M059J (cell line): ENCODE measurements at regions not wholly inside any gene's neighbourhood (a gene's known extent, or its start where the extent isn't known, plus 50 kb on each side); places are given as distances from the start of the nearest gene placed in this dataset.

ENCODE experiments used
- DNase-seq: peaks from one replicate; pipeline ENCODE4 v3.0.0-alpha.2; 2012; ENCODE audit warnings: low read depth

DNA sequence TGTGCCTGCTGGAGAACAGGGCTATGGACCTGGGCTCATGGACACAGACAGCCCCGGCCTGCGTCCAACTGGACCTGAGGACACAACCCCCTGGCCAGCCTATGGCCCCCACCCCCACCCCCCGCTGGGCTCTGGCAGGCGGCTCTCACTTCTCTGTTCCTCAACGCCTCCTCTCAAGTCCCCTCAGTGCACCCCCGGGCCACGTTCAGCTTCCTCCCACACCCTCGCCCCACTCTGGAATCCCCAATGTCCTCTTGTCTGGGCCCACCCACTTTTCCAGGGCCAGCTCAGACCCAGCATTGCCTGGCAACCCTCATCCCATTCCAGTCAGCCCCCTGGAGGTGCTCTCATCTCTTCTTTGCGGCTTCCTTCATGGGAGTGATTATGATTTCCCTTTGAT is 130.2 kb upstream of the SPACA7 start:
- no peak for DNase-seq

DNA sequence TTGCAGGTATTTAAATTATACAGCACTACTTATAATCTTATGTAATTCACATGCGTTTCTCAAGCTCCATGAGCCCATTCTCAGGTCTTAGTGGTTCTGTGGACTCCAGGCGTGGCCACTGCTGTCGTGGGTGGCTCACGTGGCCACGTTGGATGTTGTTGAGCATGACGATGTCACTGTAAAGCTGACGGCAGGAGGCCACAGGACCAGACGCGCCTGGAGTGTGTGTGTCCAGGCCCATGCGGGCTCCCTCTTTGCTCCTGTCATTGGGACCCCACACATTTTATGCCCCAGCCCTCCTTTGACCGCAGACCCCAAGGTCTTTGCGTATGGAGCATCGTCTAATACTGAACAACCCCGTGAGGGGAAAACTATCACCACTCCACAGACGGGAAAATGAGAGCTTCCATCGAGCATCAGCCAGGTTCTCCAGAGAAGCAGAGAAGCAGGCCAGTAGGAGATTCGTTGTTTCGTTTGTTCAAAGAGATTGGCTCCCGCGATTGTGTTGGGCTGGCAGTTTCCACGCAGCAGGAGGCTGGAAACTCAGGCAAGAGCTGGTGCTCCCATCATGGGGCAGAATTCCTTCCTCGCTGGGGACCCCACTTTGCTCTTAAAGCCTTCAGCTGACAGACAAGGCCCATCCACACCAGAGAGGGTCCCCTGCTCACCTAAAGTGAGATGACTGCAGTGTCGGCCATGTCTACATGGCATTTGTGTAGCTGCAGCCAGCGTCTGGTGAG is 129.3 kb upstream of the SPACA7 start:
- DNase-seq, result no peak

DNA sequence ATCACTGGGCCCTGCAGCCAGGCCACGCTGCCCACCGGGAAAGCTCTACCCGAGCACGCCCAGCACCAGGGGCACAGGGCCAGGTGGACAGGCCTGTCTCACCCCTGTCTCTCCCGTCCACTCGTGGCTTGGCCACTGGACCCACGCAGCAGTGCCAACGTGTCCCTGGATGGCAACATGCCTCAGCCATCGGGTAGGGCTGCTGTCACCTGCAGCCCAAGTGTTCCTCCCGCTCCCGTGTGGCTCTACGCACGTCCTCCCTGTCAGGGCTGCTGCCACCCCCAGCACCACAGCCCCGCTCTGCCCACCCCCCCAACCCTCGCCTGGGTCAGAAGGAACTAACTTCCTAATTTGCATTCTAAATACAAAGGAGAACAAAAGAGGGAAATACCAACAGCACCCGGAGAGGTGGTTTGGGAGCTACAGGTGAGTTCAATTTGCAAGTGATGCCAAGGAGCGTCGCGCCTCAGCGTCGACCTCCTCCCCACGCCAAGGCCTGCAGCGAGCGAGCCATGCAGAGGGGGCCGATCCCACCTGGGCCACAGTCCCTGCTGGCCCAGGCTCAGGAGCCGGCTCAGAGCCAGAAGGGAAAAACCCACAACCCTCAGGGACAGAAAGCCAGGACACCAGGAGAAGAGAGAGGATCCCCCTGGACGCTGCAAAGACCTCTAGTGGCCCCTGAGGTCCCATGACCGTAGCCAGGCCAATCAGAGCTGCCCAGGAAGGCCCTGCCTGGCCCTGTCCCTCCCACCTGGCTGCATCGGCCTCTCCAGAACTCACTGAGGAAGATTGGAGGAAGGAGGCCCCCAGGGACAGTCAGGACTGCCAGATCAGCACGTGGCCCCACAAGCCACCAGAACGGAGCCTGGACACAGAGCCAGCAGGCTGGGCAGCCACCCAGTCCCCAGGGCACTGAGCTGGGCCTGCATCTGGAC is 128.4 kb upstream of the SPACA7 start:
- no peak for DNase-seq

DNA sequence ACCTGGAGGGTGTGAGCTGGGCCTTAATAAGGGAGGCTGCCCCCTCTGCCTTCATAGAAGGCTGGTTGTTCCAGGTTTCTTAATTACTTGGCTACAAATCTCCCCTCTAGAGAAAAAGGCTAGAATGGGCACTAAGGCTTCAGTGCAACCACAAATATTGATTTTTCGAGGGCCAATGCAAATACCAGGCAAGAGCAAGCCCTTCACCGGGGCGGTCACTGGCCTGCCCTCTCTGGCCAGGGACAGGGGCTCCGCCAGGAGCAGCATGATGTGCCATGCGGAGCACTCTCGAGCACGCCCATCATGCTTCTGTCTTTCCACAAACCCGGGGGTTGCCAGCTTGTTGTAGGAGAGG is 127.8 kb upstream of the SPACA7 start:
- no peak for DNase-seq

DNA sequence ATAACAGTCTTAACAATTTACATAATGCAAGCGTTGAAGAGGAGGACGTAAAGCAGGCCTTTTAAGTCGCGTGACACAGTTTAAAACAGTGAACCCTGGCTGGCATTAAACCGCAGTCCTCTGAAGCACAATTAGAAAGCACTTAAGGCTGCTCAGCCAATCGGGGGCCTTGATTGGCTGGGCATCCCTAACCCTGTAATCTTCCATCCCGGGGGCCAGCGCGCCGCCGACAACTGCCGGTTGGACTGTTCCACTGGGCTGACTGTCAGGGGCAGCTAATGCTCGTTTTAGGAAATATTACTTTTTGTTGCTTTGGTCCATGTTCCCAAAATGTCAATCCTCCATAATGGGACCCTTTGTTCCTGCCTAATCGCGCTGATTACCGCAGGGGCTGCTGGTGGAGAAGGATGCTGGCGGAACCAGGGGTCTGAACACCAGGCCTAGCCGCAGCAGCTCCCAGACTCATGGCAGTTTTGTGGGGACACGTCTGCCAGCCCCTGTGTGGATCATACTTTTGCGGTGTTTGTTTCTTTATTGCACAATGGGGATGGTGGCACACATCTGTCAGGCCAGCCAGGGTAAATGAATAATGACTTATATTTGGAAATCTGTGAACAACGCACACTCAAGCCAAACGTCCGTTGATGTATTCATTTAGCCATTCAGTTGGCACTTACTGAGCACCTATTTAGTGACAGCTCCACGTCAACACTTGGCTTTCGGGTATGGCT is 127.1 kb upstream of the SPACA7 start:
- DNase-seq, result no peak

DNA sequence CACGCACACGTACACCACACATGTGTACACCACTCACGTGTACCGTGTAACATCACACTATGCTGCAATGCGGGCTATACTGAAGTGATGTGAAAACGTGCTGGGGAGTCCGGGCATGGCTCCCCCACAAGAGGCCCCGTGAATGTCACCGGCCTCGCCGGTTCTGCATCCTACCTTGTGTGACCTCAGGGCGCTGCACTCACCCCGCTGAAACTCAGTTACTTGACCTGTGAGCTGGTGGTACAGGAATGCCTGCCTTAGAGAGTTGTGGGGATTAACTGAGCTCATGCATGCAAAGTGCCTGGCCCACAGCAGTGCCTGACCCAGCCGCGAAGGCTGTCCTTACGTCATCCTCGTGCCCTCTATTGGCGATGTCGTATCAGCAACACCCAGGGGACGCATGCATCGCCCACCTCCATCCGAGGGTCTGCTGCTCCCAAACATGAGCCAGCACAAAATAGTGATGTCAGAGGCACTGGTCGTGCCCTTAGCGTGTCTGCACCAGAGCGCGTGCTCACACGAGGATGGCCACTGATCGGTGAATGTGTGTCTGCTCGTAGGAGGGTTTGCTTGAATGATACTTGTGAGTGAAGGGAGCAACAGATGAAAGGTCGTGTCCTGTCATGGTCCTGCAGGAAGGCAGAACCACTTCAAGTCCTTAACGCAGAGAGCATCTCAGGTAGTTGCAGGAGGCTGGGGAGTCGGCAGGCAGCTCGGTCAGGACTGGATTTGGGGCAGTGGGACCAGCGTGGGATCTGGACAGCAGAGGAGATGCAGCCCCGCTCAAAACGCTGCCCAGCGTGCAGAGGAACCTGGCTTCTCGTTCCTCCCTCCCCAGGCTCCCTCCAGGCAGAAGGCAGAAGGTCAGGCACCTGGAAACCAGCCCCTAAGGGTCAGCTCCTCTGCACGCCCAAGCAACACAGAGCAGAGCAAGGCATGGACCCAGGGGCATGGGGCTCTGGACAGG is 126.2 kb upstream of the SPACA7 start:
- no peak for DNase-seq

DNA sequence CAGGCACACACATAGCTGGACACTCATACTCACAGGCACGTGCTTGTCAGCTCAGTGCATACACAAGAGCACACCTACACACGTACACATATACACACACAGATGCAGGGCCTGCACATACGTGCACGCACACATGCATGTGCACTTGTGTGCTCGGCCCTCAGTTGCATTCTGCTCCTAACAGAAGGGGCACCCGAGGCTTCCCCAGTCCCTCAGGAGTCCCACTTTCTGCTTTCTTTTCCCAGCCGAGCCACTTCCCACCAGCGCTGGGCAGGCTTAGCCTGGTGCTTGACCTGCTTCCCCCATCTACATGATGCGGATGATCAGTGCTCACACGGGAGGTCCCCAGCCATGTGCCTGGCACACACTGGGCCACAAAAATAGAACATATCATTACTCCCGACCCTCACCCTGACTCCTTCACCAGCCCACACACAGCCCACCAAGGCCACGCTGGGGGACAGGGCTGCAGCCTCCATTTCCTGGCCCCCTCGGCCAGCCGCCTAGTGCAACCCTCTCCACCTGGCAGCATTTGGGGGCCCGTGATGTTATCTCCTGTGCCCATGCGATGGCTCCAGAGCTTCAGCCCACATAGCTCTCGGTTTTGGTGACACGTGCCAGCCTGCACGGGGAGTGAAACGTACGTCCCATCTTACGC is 125.2 kb upstream of the SPACA7 start:
- no peak for DNase-seq

DNA sequence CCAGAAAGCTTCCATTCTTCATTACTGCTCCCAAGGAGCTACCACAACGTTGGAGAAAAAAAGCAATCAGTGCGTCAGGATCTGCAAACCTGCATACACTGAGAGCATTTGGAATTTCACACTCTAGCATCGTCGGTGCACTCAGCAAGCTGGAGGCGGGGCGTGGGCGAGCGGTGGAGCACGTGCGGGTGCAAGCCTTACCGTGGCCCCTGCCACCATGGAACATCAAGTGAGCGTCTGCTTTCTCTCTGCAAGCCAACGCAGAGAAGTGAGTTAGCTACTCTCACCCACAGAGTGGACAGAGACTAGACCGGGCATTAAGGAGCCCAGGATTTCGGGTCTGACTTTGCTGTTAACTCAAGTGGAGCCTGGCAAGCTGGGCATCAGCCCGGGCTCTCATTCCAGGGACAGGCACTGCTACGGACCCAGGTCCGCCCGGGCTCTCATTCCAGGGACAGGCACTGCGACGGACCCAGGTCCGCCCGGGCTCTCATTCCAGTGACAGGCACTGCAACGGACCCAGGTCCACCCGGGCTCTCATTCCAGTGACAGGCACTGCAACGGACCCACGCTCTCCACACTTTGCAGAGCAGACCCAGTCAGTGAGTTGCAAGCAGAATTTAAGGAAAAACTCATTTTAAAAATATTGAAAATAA is 124.1 kb upstream of the SPACA7 start:
- no peak for DNase-seq

DNA sequence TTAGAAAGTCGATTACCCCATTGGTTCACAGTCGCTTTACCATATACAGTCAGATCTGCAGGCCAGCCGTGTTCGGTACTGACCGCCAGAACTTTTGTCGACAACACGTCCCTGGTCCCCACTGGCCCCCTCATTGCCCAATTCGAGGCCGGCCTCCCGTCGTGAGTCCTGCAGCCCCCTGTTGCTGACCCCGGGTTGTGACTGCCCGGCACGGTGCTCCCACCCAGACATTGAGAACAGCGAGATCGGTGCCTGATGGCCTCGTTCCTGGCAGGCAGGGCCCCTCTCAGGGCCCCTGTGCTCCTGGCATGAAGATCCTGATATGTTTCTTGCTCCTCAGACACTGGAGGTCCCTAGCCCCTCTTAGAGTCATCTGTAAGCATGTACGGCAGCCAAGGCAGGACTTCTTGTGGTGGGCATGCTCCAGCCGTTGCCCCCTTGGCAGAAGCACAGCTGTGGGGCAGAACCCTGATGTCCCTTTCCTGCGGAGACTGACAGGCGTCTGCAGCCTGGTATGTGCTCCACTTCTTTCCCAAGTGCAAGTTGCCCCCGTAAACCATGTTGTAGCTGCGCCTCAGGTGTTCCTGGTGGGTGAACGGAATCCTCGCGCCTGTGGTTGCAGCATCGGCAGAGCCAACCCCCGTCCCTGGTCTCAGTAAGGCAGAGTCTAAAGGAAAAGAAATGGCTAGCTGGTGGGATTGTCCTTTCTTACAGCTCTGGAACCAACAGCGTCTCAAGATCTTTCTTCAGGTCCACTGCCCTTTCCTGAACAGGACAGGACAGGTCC is 123.2 kb upstream of the SPACA7 start:
- DNase-seq, result no peak

DNA sequence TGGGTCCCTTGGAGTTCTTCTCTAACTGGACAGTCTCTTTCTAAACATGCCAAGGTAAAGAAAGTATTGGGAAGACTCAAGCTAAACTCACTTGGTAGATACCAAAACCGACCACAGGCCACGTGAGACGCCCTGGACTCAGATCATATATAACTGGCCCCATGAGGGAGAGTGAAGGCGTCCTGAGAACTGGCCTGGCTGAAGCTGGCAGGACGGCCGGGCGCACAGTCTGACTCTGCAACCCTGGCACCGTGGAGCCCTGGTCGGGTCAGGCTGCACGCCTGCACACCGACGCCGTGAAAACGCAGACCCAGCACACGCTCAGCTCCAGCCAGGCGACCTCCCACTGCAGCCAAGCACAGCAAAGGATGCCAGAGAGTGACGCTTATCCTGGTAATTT is 122.5 kb upstream of the SPACA7 start:
- no peak for DNase-seq

DNA sequence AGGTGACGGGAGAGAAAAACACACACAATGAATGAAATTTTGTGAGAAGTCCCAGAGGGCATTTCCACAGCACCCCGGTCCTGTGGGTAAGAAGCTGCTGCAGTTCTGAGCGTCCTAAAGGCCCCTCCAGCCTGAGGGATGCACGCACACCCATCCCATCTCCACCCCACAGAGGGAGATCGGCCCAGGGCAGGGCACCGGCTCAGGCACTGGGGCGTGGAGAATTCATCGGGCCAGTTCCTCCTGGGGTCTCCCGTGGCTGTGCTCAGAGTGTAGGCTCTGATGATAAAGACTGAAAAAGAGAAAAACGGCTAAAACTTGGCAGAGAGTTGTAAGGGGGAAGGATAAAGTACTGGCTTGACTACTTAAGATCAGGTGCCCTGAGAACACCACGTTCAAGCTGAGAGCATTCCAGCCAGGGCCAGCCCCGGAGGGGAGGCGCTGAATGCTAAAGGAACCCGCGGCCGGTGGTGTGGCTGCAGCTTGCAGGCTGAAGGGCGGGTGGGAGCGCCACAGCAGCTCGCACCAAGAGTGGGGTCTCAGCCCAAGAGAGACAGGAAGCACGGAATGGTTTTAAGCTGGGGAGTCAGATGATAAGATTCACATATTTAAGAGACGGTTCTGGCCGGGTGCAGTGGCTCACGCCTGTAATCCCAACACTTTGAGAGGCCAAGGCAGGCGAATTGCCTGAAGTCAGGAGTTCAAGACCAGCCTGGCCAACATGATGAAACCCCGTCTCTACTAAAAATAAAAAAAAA is 121.9 kb upstream of the SPACA7 start:
- no peak for DNase-seq

DNA sequence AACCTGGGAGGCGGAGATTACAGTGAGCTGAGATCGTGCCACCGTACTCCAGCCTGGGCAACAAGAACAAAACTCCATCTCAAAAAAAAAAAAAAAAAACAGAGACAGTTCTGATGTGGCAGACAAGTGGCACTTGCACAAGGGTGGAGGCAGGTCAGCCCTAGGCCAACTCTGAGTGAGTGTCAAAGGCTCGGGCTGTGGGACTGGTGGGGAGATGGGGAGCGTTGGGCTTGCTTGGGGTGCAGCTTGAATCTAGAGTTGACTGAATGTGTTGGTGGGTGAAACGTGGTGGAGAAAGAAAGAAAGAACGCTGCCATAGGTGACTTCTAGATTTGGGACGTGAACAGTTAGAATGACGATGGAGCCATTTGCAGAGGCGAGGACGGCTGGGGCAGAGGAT is 121.3 kb upstream of the SPACA7 start:
- no peak for DNase-seq

DNA sequence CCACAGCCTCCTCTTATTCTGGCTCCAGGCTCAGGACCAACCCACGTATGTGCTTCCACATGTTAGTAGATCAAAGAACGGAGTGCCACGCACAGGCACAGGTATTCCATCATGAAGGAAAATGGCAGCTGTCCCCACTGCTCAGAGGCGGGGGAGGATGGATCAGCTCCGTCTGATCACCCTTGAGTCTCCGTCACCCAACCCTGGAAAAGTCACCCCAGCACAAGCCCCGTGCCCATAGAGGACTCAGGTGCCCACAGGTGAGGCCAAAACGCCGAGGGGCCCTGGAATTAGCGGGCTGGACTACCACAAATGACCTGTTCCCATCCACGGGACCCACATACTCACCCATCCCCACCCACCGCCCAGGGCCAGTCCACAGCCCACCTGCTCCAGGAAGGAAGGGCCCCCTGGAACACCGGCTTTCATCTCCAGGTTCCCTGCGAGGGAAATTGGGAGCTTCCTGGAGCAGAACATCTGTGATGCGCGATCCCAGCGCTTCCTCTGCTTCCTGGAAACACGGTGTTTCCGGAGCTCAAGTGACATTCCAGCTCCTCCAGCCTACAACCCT is 120.5 kb upstream of the SPACA7 start:
- DNase-seq, result no peak

DNA sequence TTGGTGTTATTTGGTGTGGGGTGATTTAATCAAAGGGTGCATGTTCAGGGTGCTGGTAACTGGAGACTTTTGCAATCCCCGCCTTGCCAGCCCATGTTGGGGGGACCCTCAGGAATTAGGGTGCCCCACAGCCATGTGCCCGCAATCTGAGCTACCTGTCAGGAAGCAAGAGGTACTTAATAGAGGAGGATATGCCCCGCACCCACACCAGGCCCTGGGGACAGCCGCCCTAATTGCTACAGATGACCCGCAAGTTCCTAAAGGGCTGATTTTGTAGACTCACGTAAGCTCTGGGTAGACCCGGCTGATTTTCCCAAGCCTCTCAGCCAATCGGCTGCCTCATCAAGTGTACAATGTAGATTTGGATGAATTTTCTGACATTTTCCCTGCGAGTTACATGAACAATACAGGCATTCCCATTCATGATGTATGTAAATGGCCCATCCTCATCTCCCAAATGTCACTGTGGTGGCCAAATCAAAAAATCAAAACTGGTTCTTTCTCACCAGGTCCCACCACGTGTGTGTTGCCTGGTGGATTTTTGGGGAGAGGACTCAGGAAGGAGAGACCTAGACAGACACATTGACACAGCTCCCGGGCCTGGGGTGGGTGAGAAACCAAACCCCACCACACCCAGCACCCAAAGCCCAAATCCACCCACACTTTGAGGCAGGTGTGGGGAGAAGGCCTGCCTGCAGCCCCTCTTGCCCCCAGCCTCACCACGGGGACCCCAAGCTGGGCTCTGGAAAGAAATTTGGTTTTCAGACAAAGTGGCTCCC is 119.2 kb upstream of the SPACA7 start:
- no peak for DNase-seq

DNA sequence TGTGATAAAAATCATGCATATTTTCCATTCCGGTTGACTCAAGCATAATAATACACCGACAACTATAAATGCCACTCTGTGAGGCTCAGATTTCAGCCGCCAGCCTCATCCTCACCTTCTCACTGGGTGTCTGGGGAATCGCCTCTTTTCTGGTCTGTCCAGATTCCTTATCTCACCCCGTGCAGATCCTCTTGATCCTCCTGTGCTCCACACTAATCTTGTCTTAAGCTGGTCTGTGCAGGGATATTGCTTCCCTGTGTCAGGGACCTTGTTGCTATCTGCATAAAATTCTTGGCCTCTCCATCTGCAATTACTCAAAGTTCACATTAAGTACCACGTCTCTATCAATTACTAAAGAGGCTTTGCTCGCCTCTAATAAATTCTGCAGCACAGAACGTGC is 116.6 kb upstream of the SPACA7 start:
- DNase-seq, result no peak

DNA sequence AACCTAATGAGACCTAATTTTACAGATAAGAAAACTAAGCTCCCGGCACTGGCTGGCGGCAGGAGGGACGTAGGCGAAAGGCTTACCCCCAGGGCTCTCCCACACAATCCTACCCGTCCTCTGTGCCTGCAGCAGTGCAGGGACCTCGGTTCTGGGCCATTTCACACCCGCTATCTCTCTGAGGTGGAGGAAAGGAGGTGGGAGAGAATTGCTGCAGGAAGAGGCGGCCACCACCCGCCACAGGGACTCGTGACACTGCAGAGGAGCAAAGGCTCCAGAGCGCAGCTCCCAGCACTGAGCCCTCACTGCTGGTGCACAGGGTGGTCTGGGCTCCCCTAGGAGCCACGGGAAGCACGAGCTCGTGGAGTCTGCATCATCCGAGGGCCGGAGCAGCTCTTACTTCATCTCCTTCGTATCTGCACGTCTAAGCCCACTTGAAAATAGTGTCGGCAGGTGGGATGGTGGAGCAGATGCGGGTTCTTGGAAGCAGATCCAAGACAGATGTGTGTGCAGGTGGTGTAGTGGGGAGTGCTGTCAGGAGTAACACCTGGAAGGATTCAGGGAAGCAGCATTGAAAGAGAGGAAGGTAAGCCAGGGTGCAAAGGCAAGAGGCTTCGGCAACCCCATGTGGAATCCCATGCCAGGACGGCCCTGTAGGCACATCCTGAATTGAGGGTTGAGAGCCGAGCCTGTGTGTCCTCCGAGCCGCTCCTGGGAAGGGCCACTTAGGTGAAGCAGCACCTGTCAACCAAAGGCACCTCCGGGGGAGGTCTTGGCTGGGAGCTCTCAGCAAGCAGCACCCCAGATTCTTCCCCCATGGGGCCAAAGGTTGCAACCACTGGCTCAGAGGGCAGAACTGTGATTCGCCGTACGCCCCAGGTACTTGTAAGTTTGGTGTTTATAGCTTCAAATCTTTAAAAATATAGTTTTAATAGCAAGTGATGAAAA is 115.8 kb upstream of the SPACA7 start:
- DNase-seq, result no peak
